Glutamatergic neuron (in vitro differentiated cells): ENCODE measurements at regions not wholly inside any gene's neighbourhood (a gene's known extent, or its start where the extent isn't known, plus 50 kb on each side); places are given as distances from the start of the nearest gene placed in this dataset.
"Not testable (repeated sequence)": the region's sequence is repeated elsewhere in the genome, so short reads cannot be mapped to it uniquely, and the experiment has no call there.

ENCODE experiments used
- DNase-seq: peaks from one replicate; pipeline ENCODE4 v3.0.0; 2022
- H3K27ac Mint-ChIP-seq: one replicate; pipeline ENCODE4 v1.8.0; 2020; ENCODE audit warnings: mild to moderate bottlenecking, mixed read lengths, inconsistent platforms; ENCODE audit not compliant: unreplicated experiment
- H3K27me3 Mint-ChIP-seq: one replicate; pipeline ENCODE4 v1.8.0; 2020; ENCODE audit warnings: mild to moderate bottlenecking, moderate library complexity, mixed read lengths, inconsistent platforms; ENCODE audit not compliant: unreplicated experiment
- H3K36me3 Mint-ChIP-seq: one replicate; pipeline ENCODE4 v1.8.0; 2020; ENCODE audit warnings: mild to moderate bottlenecking, mixed read lengths, inconsistent platforms; ENCODE audit not compliant: unreplicated experiment
- H3K4me1 Mint-ChIP-seq: one replicate; pipeline ENCODE4 v1.8.0; 2020; ENCODE audit warnings: mild to moderate bottlenecking, low read depth, mixed read lengths, inconsistent platforms; ENCODE audit not compliant: unreplicated experiment
- H3K4me3 Mint-ChIP-seq: one replicate; pipeline ENCODE4 v1.8.0; 2020; ENCODE audit warnings: mild to moderate bottlenecking, mixed read lengths, inconsistent platforms; ENCODE audit not compliant: unreplicated experiment
- H3K9me3 Mint-ChIP-seq: one replicate; pipeline ENCODE4 v1.8.0; 2020; ENCODE audit warnings: mild to moderate bottlenecking, moderate library complexity, mixed read lengths, inconsistent platforms; ENCODE audit not compliant: unreplicated experiment
- TF ChIP-seq, protein P1 (sequence below): fragments of 200-600 bp; sonication (generic); IDR thresholded peaks from one replicate; pipeline ENCODE4 v1.5.0; 2021; ENCODE audit not compliant: partially characterized antibody, unreplicated experiment

DNA sequence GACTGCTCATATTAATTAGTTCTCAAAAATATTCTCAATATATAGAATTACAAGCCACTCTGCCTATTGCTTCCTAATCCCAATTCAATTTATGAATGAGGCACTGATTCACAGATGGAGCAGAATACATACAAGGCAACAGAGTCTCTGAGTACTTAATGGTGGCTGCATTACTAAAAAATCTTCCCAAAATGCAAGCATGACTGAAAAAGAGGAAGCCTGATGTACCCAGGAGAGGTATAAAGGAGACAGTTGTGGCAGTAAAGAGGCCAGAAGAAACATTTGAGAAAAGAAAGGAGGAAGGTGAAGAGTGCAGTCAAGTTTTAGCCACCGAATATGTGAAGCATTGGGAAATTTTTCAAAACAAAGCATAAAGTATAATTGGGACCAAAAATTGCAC is 163.2 kb upstream of the INTU start:
- H3K4me1 Mint-ChIP-seq = no peaks in the 10 kb centered on the region
- no peak for DNase-seq
- peaks cover 4% of the 10 kb centered on the region for H3K9me3 Mint-ChIP-seq
- no peak overlapping the region for H3K27ac Mint-ChIP-seq
- H3K36me3 Mint-ChIP-seq = peaks cover 14% of the 10 kb centered on the region
- no peak overlapping the region for H3K4me3 Mint-ChIP-seq
- TF ChIP-seq, protein P1, sequence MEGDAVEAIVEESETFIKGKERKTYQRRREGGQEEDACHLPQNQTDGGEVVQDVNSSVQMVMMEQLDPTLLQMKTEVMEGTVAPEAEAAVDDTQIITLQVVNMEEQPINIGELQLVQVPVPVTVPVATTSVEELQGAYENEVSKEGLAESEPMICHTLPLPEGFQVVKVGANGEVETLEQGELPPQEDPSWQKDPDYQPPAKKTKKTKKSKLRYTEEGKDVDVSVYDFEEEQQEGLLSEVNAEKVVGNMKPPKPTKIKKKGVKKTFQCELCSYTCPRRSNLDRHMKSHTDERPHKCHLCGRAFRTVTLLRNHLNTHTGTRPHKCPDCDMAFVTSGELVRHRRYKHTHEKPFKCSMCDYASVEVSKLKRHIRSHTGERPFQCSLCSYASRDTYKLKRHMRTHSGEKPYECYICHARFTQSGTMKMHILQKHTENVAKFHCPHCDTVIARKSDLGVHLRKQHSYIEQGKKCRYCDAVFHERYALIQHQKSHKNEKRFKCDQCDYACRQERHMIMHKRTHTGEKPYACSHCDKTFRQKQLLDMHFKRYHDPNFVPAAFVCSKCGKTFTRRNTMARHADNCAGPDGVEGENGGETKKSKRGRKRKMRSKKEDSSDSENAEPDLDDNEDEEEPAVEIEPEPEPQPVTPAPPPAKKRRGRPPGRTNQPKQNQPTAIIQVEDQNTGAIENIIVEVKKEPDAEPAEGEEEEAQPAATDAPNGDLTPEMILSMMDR = no peak
- peaks cover 1% of the 10 kb centered on the region for H3K27me3 Mint-ChIP-seq

DNA sequence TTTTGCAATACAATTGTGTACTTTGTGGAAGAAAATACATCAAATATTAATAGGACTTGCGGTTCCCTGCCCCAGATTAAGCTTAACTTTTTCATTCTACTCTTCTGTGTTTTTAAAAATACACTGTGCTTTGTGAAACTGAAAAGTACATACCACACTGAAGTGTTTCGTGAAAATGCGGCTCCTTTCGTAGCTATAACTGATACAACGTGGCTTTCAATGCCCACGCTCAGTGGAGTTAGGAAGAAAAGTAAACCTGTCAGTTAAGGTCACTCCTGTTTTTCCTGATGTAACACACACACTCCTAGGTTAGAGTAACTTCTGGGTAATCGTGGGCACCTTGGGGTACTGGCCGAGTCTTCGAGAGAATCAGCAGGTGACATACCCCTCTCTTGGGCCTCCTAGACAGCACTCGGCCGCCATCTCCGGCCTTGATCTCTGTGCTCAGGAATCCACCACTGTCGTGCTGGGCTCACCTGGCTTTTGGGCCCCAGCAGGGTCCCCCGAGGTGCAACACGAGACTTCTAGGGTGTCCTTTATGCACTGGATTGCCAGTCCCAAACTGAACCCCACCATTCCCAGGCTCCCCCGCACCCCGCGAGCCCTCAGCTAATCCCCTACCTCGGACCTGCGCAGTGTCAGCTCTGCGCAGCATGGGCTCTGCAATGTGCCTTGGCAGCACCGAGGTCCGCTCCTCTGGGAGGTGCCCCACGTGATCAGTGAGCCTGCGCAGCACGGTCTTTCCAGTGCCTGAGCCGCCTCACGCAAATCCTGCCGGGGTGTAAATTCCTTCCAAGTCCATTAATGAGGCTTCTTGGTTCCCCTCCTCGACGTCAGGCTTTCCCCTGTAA is 162.6 kb upstream of the INTU start:
- H3K4me3 Mint-ChIP-seq = no peak overlapping the region
- no peak overlapping the region for H3K27ac Mint-ChIP-seq
- H3K4me1 Mint-ChIP-seq = no peaks in the 10 kb centered on the region
- DNase-seq = no peak
- no peaks in the 10 kb centered on the region for H3K27me3 Mint-ChIP-seq
- H3K9me3 Mint-ChIP-seq = peaks cover 4% of the 10 kb centered on the region
- H3K36me3 Mint-ChIP-seq = peaks cover 14% of the 10 kb centered on the region
- TF ChIP-seq, protein P1 = no peak

DNA sequence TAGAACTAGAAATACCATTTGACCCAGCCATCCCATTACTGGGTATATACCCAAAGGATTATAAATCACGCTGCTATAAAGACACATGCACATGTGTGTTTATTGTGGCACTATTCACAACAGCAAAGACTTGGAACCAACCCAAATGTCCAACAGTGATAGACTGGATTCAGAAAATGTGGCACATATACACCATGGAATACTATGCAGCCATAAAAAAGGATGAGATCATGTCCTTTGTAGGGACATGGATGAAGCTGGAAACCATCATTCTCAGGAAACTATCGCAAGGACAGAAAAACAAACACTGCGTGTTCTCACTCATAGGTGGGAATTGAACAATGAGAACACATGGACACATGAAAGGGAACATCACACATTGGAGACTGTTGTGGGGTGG is 154.5 kb upstream of the INTU start:
- not testable (repeated sequence) for H3K27ac Mint-ChIP-seq, H3K9me3 Mint-ChIP-seq, DNase-seq, H3K4me3 Mint-ChIP-seq, H3K27me3 Mint-ChIP-seq, H3K36me3 Mint-ChIP-seq, H3K4me1 Mint-ChIP-seq

DNA sequence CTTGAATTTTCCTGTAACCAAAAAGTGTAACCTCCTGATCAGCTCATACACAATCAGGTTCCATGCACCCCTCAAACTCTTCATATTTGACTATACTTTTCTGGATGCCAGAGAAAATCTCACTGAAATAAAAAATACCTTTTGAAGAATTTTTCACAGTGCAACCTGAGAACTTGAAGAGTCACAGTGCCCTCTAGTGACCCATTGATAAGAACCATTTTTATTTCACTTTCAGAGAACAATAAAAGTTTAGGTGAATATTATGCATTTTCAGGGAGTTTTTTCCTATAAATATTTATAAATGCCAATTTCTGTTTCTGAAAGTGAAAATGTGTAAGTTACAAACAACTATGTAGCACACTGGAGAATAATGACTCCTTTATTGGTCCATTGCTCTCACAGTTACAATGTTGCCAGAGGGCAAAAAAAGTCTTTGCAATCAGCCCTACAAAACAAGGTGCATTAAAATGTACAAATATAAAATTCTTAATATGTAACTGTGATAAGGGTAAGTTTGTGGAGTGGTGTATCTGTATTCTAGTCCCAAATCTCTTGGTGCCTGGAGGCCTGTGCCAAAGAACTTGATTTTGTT is 153.6 kb upstream of the INTU start:
- Mint-ChIP-seq H3K4me1 (no peaks in the 10 kb centered on the region), H3K9me3 (no peaks in the 10 kb centered on the region)

DNA sequence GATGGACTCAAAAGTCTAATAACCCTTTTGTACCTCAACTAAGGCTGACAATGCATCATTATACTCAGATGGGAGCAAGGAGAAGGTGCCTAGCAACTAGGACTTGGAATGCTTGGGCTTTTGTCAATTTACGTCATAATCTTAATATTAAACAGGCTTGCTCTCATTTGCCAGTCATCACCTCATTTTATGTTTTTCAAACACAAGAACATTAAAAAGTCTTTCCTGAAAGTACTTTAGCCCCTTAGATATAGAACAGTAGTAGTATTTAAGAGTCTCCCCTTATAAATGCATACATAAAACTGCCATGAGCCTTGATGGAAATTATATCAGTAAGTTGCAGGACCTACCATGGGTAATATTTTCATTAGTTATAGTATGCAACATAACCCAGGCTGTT is 150.7 kb upstream of the INTU start:
- DNase-seq = no peak
- H3K36me3 Mint-ChIP-seq = no peaks in the 10 kb centered on the region
- no peak overlapping the region for H3K4me3 Mint-ChIP-seq
- TF ChIP-seq, protein P1 = no peak
- no peaks in the 10 kb centered on the region for H3K9me3 Mint-ChIP-seq
- no peak overlapping the region for H3K27ac Mint-ChIP-seq
- no peaks in the 10 kb centered on the region for H3K4me1 Mint-ChIP-seq
- H3K27me3 Mint-ChIP-seq = no peaks in the 10 kb centered on the region

More for the DNA sequence above, 153.6 kb upstream of the INTU start:
- H3K27ac Mint-ChIP-seq = no peak overlapping the region
- no peak overlapping the region for H3K4me3 Mint-ChIP-seq
- TF ChIP-seq, protein P1 = peak; percentile 74
- no peaks in the 10 kb centered on the region for H3K27me3 Mint-ChIP-seq
- no peaks in the 10 kb centered on the region for H3K36me3 Mint-ChIP-seq
- DNase-seq = no peak
